ENCODE measurements at regions not wholly inside any gene's neighbourhood (a gene's known extent, or its start where the extent isn't known, plus 50 kb on each side); places are given as distances from the start of the nearest gene placed in this dataset.
"Not testable (repeated sequence)": the region's sequence is repeated elsewhere in the genome, so short reads cannot be mapped to it uniquely, and the experiment has no call there.

DNA sequence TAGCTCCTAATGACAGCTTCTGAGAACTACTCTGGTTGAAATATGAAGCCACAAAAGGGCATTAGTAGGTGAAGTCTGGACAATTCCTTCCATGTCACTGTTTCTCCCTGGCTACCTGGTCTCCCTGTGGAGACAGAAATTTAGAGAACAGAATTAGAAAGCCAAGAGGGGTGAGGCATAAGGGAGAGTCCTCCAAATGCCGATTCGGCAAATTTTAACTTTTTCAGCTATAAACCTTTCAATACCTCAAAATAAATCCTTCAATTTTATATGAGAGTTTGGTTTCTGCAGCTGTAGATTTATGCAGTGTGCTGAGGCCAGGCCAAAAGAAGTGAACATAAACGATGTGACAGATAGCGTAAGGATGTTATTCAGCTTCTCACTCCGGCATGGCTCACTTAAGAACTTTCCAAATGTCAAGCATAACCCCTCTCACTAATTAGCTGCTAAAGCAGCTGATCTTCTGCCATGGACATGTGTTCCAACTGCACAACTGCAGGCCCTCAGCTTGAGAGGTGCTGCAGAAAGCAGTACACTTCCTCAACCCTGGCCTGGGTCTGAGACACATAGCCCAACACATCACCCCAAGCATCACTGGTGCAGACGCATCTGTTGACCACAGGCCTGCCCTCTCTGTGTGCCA, 247.9 kb upstream of the SOX9 start:
- BruUV-seq (replicated peaks): no TSS peak
- no peaks in the 10 kb centered on the region for H4K20me1 ChIP-seq (replicated peaks; ENCODE audit: control insufficient read depth, extremely low read depth, insufficient read depth, low read length)
- no peaks in the 10 kb centered on the region for H3K4me1 ChIP-seq (ENCODE audit: control insufficient read depth, extremely low read depth, insufficient read depth, low read length)
- ChIA-PET CTCF (no interaction called here), POLR2A (no interaction called here)
- H3K4me2 ChIP-seq (ENCODE audit: insufficient read depth, low read length): no peak overlapping the region
- intact Hi-C loops (cut with micrococcal nuclease) (no loop called here), dilution Hi-C loops (cut with MboI; ENCODE audit: extremely low pct_ligation_motif_present, low sequenced_read_pairs) (no loop called here)
- H3K27me3 ChIP-seq (ENCODE audit: control insufficient read depth in 2 of 2, insufficient read depth in 2 of 2, low read length in 2 of 2): no peaks in the 10 kb centered on the region
- no peak overlapping the region for H3K27ac ChIP-seq (ENCODE audit: insufficient read depth, low read depth, low read length)
- FAIRE-seq (no peak), DNase-seq (ENCODE audit: low read depth, low spot score) (no peak)
- no peak for TF ChIP-seq CTCF (IDR thresholded peaks at IDR 0.05; ENCODE audit: extremely low read depth in 1 of 2, insufficient read depth in 1 of 2, low read depth in 1 of 2, low read length in 2 of 2)
- TF ChIP-seq EZH2 (IDR thresholded peaks at IDR 0.05; ENCODE audit: borderline replicate concordance, low read depth, low read length, severe bottlenecking): no peak
- TF ChIP-seq POLR2AphosphoS5 (IDR thresholded peaks at IDR 0.05; ENCODE audit: insufficient read depth, low read depth, low read length): no peak
- no peak for TF ChIP-seq GATA2 (IDR thresholded peaks at IDR 0.05; ENCODE audit: insufficient read depth, insufficient read length, low read depth, low read length)
- no peak for TF ChIP-seq FOS (IDR thresholded peaks at IDR 0.05; ENCODE audit: borderline replicate concordance, insufficient read depth, low read length)
- no peak for TF ChIP-seq POLR2A (IDR thresholded peaks at IDR 0.05; ENCODE audit: low read depth, low read length)
- no peak for TF ChIP-seq JUN (IDR thresholded peaks at IDR 0.05; ENCODE audit: borderline replicate concordance, insufficient read depth, insufficient read length, low read depth)
- no peak for TF ChIP-seq MYC (IDR thresholded peaks at IDR 0.05; ENCODE audit: low read depth, low read length)
- TF ChIP-seq, protein P1, sequence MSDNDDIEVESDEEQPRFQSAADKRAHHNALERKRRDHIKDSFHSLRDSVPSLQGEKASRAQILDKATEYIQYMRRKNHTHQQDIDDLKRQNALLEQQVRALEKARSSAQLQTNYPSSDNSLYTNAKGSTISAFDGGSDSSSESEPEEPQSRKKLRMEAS (IDR thresholded peaks at IDR 0.05; ENCODE audit: insufficient read depth, insufficient read length): no peak
- peaks cover 2% of the 10 kb centered on the region for H3K9me3 ChIP-seq (replicated peaks; ENCODE audit: control insufficient read depth, insufficient read depth, low read length)
- no peaks in the 10 kb centered on the region for H3K36me3 ChIP-seq (ENCODE audit: control insufficient read depth in 2 of 2, extremely low read depth in 1 of 2, insufficient read depth in 2 of 2, low read length in 2 of 2)
- no peak overlapping the region for H3K9ac ChIP-seq (replicated peaks; ENCODE audit: extremely low read depth, insufficient read depth, low read length)
- no peak overlapping the region for H2AFZ ChIP-seq (ENCODE audit: low read depth, low read length)
- no peaks in the 10 kb centered on the region for H3K79me2 ChIP-seq (ENCODE audit: control insufficient read depth, insufficient read depth, low read length)
- H3K4me3 ChIP-seq (replicated peaks in 1 of 3; ENCODE audit: insufficient read depth in 1 of 3, low read depth in 1 of 3, low read length in 3 of 3): no peak overlapping the region
- H3K9me1 ChIP-seq (replicated peaks; ENCODE audit: control insufficient read depth, extremely low read depth, insufficient read depth, low read length): no peaks in the 10 kb centered on the region

- FAIRE-seq; H3K9me3 ChIP-seq (replicated peaks; ENCODE audit: control insufficient read depth, insufficient read depth, low read length); dilution Hi-C loops (cut with MboI; ENCODE audit: extremely low pct_ligation_motif_present, low sequenced_read_pairs); H3K9ac ChIP-seq (replicated peaks; ENCODE audit: extremely low read depth, insufficient read depth, low read length); H3K27ac ChIP-seq (ENCODE audit: insufficient read depth, low read depth, low read length); H3K4me1 ChIP-seq (ENCODE audit: control insufficient read depth, extremely low read depth, insufficient read depth, low read length); intact Hi-C loops (cut with micrococcal nuclease); H4K20me1 ChIP-seq (replicated peaks; ENCODE audit: control insufficient read depth, extremely low read depth, insufficient read depth, low read length); H3K4me2 ChIP-seq (ENCODE audit: insufficient read depth, low read length); H3K27me3 ChIP-seq (ENCODE audit: control insufficient read depth in 2 of 2, insufficient read depth in 2 of 2, low read length in 2 of 2); CTCF ChIA-PET; DNase-seq (ENCODE audit: low read depth, low spot score); POLR2A ChIA-PET; H3K4me3 ChIP-seq (replicated peaks in 1 of 3; ENCODE audit: insufficient read depth in 1 of 3, low read depth in 1 of 3, low read length in 3 of 3); H3K36me3 ChIP-seq (ENCODE audit: control insufficient read depth in 2 of 2, extremely low read depth in 1 of 2, insufficient read depth in 2 of 2, low read length in 2 of 2); H2AFZ ChIP-seq (ENCODE audit: low read depth, low read length); BruUV-seq (replicated peaks); H3K79me2 ChIP-seq (ENCODE audit: control insufficient read depth, insufficient read depth, low read length); H3K9me1 ChIP-seq (replicated peaks; ENCODE audit: control insufficient read depth, extremely low read depth, insufficient read depth, low read length): not testable (repeated sequence)
These were observed 246.0 kb upstream of the SOX9 start for GRCh38 chr17:71874773-71875172.

Measured in endothelial cell of umbilical vein (primary cell).